ENCODE measurements at regions not wholly inside any gene's neighbourhood (a gene's known extent, or its start where the extent isn't known, plus 50 kb on each side); places are given as distances from the start of the nearest gene placed in this dataset.

- TF ChIP-seq CTCF (conservative IDR thresholded peaks at IDR 0.05) (no peak), EZH2 (IDR thresholded peaks at IDR 0.05; ENCODE audit: low read depth) (no peak)
- no peak for DNase-seq
These were observed 445.0 kb upstream of the DAB1 start for GRCh38 chr1:57868908-57869307.

GRCh38 chr1:57868239-57868638, 444.4 kb upstream of the DAB1 start:
- no peak for DNase-seq
- Histone ChIP-seq H2AFZ (no peak overlapping the region), H3K4me2 (no peak overlapping the region), H3K27me3 (ENCODE audit: insufficient read depth, low read depth) (no peaks in the 10 kb centered on the region), H3K9me3 (ENCODE audit: insufficient read depth, low read depth) (no peaks in the 10 kb centered on the region), H3K4me1 (replicated peaks; ENCODE audit: insufficient read depth) (no peaks in the 10 kb centered on the region), H3K79me2 (ENCODE audit: low read depth) (no peaks in the 10 kb centered on the region), H3F3A (ENCODE audit: insufficient read depth, low read depth) (no peaks in the 10 kb centered on the region), H3K9me2 (ENCODE audit: insufficient read depth) (no peaks in the 10 kb centered on the region), H3K36me3 (ENCODE audit: low read depth) (no peaks in the 10 kb centered on the region), H3K27ac (no peak overlapping the region), H4K20me1 (ENCODE audit: insufficient read depth) (no peaks in the 10 kb centered on the region), H3K4me3 (no peak overlapping the region)
- no TSS peak for BruUV-seq (replicated peaks)
- ChIA-PET CTCF (no interaction called here), POLR2A (ENCODE audit: unreplicated experiment) (no interaction called here)
- intact Hi-C loops (cut with micrococcal nuclease; ENCODE audit: unreplicated experiment): no loop called here
- TF ChIP-seq CTCF (conservative IDR thresholded peaks at IDR 0.05) (no peak), EZH2 (IDR thresholded peaks at IDR 0.05; ENCODE audit: low read depth) (no peak)

More at GRCh38 chr1:57868908-57869307, 445.0 kb upstream of the DAB1 start:
- Histone ChIP-seq H3F3A (ENCODE audit: insufficient read depth, low read depth) (no peaks in the 10 kb centered on the region), H4K20me1 (ENCODE audit: insufficient read depth) (no peaks in the 10 kb centered on the region), H3K4me2 (no peak overlapping the region), H3K36me3 (ENCODE audit: low read depth) (no peaks in the 10 kb centered on the region), H3K27ac (no peak overlapping the region), H3K4me3 (no peak overlapping the region), H2AFZ (no peak overlapping the region), H3K4me1 (replicated peaks; ENCODE audit: insufficient read depth) (no peaks in the 10 kb centered on the region), H3K79me2 (ENCODE audit: low read depth) (no peaks in the 10 kb centered on the region), H3K9me3 (ENCODE audit: insufficient read depth, low read depth) (no peaks in the 10 kb centered on the region), H3K27me3 (ENCODE audit: insufficient read depth, low read depth) (no peaks in the 10 kb centered on the region), H3K9me2 (ENCODE audit: insufficient read depth) (no peaks in the 10 kb centered on the region)
- no TSS peak for BruUV-seq (replicated peaks)
- intact Hi-C loops (cut with micrococcal nuclease; ENCODE audit: unreplicated experiment): no loop called here
- CTCF ChIA-PET: no interaction called here
- POLR2A ChIA-PET (ENCODE audit: unreplicated experiment): no interaction called here

- Histone ChIP-seq H3K4me3 (no peak overlapping the region), H3K4me1 (replicated peaks; ENCODE audit: insufficient read depth) (no peaks in the 10 kb centered on the region), H3K27me3 (ENCODE audit: insufficient read depth, low read depth) (no peaks in the 10 kb centered on the region), H3K27ac (no peak overlapping the region), H3F3A (ENCODE audit: insufficient read depth, low read depth) (no peaks in the 10 kb centered on the region), H3K9me2 (ENCODE audit: insufficient read depth) (no peaks in the 10 kb centered on the region), H3K36me3 (ENCODE audit: low read depth) (no peaks in the 10 kb centered on the region), H3K9me3 (ENCODE audit: insufficient read depth, low read depth) (no peaks in the 10 kb centered on the region), H3K79me2 (ENCODE audit: low read depth) (no peaks in the 10 kb centered on the region), H4K20me1 (ENCODE audit: insufficient read depth) (no peaks in the 10 kb centered on the region), H3K4me2 (no peak overlapping the region), H2AFZ (no peak overlapping the region)
- BruUV-seq (replicated peaks): no TSS peak
- ChIA-PET CTCF (no interaction called here), POLR2A (ENCODE audit: unreplicated experiment) (no interaction called here)
- no peak for TF ChIP-seq EZH2 (IDR thresholded peaks at IDR 0.05; ENCODE audit: low read depth)
- TF ChIP-seq CTCF (conservative IDR thresholded peaks at IDR 0.05): no peak
- intact Hi-C loops (cut with micrococcal nuclease; ENCODE audit: unreplicated experiment): no loop called here
- DNase-seq: no peak
These were observed 443.1 kb upstream of the DAB1 start for GRCh38 chr1:57866998-57867397.

Data from PC-9 (cell line).